GM12872 (cell line): ENCODE measurements at regions not wholly inside any gene's neighbourhood (a gene's known extent, or its start where the extent isn't known, plus 50 kb on each side); places are given as distances from the start of the nearest gene placed in this dataset.

Experiments
- CTCF ChIP-seq: IDR thresholded peaks from 3 replicates; pipeline ENCODE4 v1.5.1; 2011; ENCODE audit warnings: low read depth, mild to moderate bottlenecking, low read length, moderate library complexity; ENCODE audit not compliant: insufficient read depth

GRCh38 chr14:99322731-99323599, 51.0 kb upstream of the BCL11B start:
- no peak for TF ChIP-seq CTCF

GRCh38 chr14:99321955-99322730, 50.1 kb upstream of the BCL11B start:
- TF ChIP-seq CTCF, result no peak
